ENCODE measurements at regions not wholly inside any gene's neighbourhood (a gene's known extent, or its start where the extent isn't known, plus 50 kb on each side); places are given as distances from the start of the nearest gene placed in this dataset.

DNA sequence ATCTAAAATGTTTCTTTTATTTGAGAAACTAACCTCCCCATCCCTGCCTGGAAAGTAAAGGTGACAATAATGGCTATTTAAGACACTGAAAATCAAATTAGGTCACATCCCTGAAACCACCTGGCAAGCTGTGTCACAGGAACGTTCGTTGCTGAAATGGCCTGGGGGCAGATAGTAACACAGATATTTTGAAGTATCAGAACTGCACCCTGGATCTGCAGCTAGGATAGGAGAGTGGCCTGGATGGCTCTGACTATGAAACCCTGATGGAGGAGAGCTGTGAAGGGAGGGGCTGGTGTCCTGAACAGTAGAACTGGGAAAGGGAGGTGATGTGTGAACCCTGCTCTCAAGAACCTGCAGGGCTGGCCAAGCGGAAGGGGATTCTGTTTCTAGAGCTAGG lies 648.3 kb upstream of the CFAP20DC start:
- H3K9me3 Mint-ChIP-seq = no peaks in the 10 kb centered on the region
- DNase-seq = no peak
- ATAC-seq (ENCODE audit: low read depth) = no peak
- no peaks in the 10 kb centered on the region for H3K36me3 Mint-ChIP-seq
- no peaks in the 10 kb centered on the region for H3K27me3 Mint-ChIP-seq
- POLR2A ChIA-PET = interaction anchor here (1.0 kb wide), 1 partner anchor 12 kb away, joined by 3 read pairs; no protein-coding TSS in a partner anchor
- H3K27ac Mint-ChIP-seq = no peak overlapping the region
- no peak overlapping the region for H3K4me3 Mint-ChIP-seq
- H3K4me1 Mint-ChIP-seq = no peaks in the 10 kb centered on the region

DNA sequence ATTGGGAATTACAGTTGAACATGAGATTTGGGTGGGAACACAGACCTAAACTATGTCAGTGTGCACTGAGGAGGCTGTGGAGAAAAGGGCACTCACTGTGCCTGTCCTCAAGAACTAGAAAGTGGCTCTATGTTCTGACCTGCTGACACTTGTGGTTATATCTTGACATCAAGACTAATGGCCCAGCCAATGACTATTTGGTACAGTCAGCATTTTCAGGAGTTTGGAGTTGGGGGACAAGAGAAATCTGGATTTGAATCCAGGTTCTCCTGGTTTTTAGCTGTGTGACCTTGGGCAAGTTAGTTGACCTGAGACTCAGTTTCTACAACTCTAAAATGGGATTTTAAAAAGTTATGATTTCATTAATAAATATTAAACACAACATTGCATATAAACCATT lies 647.0 kb upstream of the CFAP20DC start:
- peaks cover 7% of the 10 kb centered on the region for H3K4me1 Mint-ChIP-seq
- no peak overlapping the region for H3K27ac Mint-ChIP-seq
- H3K4me3 Mint-ChIP-seq = no peak overlapping the region
- ATAC-seq (ENCODE audit: low read depth) = no peak
- POLR2A ChIA-PET = no interaction called here
- H3K27me3 Mint-ChIP-seq = no peaks in the 10 kb centered on the region
- DNase-seq = no peak
- H3K9me3 Mint-ChIP-seq = peaks cover 5% of the 10 kb centered on the region
- H3K36me3 Mint-ChIP-seq = peaks cover 3% of the 10 kb centered on the region

DNA sequence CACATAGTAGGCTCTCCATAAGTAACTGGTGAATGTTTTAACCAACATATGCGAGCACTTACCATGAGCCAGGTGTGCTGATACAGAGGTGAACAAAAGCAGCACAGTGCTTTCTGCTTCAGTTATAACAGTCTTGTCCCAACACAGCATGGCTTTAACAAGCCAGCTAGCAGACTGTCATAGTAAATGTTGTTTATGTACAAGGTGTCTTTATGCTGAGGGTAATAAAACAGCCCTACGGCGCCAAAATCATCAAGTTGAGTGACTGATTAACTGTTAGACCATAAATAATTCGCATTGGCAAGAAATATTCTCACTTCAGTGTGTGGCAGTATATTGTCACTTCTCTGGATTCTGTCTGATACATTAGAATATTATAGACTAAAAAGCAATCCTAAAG lies 646.0 kb upstream of the CFAP20DC start:
- Mint-ChIP-seq H3K36me3 (peaks cover 3% of the 10 kb centered on the region), H3K4me1 (peaks cover 7% of the 10 kb centered on the region), H3K27ac (no peak overlapping the region), H3K27me3 (no peaks in the 10 kb centered on the region), H3K4me3 (no peak overlapping the region), H3K9me3 (peaks cover 6% of the 10 kb centered on the region)
- ATAC-seq (ENCODE audit: low read depth) (no peak), DNase-seq (no peak)
- POLR2A ChIA-PET = no interaction called here

DNA sequence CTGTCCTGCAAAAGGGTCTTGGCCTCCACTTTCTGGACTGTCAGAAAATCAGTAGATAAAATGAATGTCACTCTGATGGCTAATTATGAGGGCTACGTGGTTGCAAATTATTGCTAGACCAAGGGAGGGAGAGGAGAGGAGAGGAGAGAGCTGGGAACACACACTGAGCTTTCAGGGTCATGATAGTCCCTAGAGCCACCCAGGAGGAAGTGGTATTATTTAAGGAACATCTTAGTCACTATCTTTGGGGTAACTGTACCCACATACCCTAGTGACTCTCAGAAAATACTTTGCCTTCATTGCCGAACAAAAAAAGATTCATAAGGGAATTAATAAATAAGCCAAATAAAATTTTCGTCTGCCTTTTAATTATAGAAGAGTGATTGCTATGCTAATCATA lies 642.3 kb upstream of the CFAP20DC start:
- H3K9me3 Mint-ChIP-seq = peaks cover 7% of the 10 kb centered on the region
- no peak for ATAC-seq (ENCODE audit: low read depth)
- no peak for DNase-seq
- POLR2A ChIA-PET = no interaction called here
- no peak overlapping the region for H3K27ac Mint-ChIP-seq
- H3K36me3 Mint-ChIP-seq = peaks cover 3% of the 10 kb centered on the region
- no peaks in the 10 kb centered on the region for H3K27me3 Mint-ChIP-seq
- H3K4me3 Mint-ChIP-seq = no peak overlapping the region
- H3K4me1 Mint-ChIP-seq = peaks cover 11% of the 10 kb centered on the region

DNA sequence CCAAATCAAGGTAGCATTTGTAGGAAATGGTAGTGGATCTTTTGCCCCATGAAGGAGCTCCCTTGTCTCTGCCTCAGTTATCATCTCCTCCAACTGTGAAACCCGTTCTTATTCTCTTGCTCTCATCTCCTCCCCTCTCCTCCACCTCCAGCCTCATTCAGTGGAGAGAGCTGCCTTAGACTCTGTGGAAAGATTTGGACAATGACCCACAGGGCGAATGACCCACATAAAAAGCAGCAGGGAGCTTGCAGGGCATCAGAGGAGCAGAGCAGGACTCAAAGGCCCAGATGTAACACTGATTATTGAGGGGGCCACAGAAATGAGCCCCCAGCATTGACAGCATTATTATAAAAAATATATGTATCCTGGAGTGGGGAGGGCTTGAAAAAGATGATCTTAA lies 641.1 kb upstream of the CFAP20DC start:
- DNase-seq (no peak), ATAC-seq (ENCODE audit: low read depth) (no peak)
- Mint-ChIP-seq H3K36me3 (peaks cover 3% of the 10 kb centered on the region), H3K4me3 (no peak overlapping the region), H3K4me1 (peaks cover 11% of the 10 kb centered on the region), H3K9me3 (peaks cover 7% of the 10 kb centered on the region), H3K27ac (no peak overlapping the region), H3K27me3 (no peaks in the 10 kb centered on the region)
- POLR2A ChIA-PET = no interaction called here

DNA sequence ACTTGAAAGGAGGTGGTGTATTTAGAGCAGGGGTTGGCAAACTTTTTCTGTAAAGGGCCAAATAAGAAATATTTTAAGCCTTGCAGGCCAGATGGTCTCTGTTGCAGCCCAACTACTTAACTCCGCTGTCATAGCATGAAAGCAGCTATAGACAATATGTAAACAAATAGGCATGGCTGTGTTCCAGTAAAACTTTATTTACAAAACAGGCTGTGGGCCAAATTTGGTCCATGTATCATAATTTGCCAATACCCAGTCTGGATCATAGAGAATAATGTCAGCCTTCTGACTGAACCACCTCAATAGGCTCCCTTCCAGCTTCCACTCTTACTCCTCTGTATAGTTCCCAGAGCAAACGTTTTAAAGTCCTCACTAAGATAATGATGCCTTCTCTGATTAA lies 638.8 kb upstream of the CFAP20DC start:
- POLR2A ChIA-PET = no interaction called here
- no peak for DNase-seq
- H3K4me1 Mint-ChIP-seq = peaks cover 11% of the 10 kb centered on the region
- H3K27me3 Mint-ChIP-seq = no peaks in the 10 kb centered on the region
- H3K9me3 Mint-ChIP-seq = peaks cover 7% of the 10 kb centered on the region
- peaks cover 3% of the 10 kb centered on the region for H3K36me3 Mint-ChIP-seq
- no peak for ATAC-seq (ENCODE audit: low read depth)
- no peak overlapping the region for H3K4me3 Mint-ChIP-seq
- no peak overlapping the region for H3K27ac Mint-ChIP-seq

DNA sequence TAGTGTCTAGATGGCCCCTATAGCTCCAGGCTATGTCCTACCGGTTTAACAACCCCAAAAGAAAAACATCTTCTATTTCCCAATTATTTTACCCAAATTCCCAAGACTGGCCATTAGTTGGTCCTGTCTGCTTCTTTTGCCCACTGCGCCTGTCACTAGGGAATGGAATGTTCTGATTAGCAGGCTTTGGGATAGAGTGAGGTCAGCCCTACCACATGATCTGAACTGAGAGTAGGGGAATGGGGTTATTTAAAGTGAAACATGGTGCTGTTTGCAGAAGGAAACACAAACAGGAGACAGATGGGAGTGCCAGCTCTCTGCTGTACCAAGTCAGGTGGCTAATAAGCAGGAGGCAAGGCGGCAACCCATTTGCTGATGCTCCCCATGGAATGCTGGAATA lies 635.6 kb upstream of the CFAP20DC start:
- H3K4me1 Mint-ChIP-seq = peaks cover 3% of the 10 kb centered on the region
- no peak for DNase-seq
- H3K36me3 Mint-ChIP-seq = no peaks in the 10 kb centered on the region
- POLR2A ChIA-PET = no interaction called here
- no peak overlapping the region for H3K27ac Mint-ChIP-seq
- H3K9me3 Mint-ChIP-seq = no peaks in the 10 kb centered on the region
- H3K27me3 Mint-ChIP-seq = peaks cover 12% of the 10 kb centered on the region
- ATAC-seq (ENCODE audit: low read depth) = no peak
- no peak overlapping the region for H3K4me3 Mint-ChIP-seq

DNA sequence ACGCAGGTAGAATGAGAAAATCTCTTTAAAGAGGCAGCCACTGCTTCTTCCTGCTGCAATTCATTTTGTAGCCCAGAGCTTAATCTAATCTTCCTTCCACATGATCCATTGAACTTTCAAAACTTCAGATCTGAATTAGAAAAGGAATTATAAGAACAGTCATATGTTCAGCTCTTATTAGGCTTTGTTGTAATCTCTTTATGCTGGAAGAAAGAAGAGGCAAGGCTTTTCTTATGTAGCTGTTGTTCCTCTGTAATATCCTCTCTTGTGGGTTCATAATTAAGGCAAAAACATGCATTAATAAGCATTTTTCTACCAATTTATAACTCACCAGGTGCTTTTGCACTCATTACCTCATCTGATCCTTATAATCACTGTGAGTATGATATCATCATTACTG lies 634.9 kb upstream of the CFAP20DC start:
- no peak overlapping the region for H3K27ac Mint-ChIP-seq
- no peak overlapping the region for H3K4me3 Mint-ChIP-seq
- H3K36me3 Mint-ChIP-seq = no peaks in the 10 kb centered on the region
- DNase-seq (no peak), ATAC-seq (ENCODE audit: low read depth) (no peak)
- H3K9me3 Mint-ChIP-seq = no peaks in the 10 kb centered on the region
- H3K4me1 Mint-ChIP-seq = no peaks in the 10 kb centered on the region
- peaks cover 12% of the 10 kb centered on the region for H3K27me3 Mint-ChIP-seq
- POLR2A ChIA-PET = no interaction called here

DNA sequence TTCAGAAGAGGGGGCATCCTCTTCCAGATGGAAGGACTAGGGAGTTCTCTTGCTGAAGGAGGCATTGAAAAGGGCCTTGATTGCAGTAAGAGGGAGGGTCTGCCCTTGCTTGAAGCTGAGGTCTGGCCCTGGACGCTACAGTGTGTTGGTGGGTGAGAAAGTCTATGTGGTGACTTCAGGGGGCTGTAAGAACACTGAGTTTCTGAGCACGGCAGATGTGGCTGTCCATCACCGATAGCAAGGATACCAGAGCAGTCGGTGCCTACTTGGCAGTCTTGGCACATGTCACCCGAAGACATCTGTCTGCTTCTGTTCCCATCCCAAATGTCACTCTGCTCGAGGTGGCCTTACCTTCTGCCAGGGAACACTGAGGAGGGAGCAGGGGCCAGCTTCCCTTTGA lies 631.1 kb upstream of the CFAP20DC start:
- POLR2A ChIA-PET = no interaction called here
- ATAC-seq (ENCODE audit: low read depth) = no peak

DNA sequence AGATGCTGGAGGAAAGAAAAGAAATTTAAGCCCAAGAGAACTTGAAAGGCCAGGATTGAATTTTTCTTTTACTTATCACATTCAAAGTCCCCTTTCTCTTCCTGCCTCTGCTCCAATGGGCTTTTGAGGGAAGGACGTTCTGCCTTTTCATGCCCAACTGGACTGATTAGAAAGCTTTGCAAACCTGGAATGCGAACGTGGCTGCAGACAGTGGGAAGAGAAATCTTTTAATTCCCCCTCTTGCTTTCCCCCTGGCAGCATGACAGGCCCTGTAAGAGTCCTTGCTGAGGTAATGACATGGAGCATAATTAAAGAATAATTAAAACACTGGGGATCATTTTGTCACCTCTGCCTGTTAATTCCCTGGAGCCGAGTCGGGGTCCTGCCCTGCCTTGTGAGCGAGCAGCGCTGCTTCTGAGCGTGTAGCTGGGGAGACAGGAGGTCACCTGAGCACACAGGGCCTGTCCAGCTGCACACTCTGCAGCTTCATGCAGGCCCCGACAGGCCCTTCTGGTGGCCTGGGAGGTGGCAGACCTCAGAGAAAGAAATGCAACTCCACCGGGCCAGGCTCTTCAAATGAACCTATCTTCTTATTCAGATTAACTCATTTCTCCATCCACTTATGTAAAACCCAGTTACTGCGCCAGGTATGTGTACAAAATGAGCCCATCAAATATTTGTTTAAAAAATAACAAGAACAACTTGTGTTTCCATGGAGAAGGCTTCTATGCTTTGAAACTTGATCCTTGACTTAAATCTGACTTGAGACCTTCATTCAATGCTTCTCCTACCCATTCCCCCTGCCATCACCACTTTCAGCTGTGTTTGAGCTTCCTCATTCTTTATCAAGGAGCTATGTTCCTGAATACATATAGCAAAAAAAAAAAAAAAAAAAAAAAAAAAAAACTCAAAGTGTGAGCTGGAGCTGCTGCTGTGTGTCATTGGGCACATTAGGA lies 628.2 kb upstream of the CFAP20DC start:
- H3K27ac Mint-ChIP-seq = no peak overlapping the region
- H3K4me1 Mint-ChIP-seq = no peaks in the 10 kb centered on the region
- peaks cover 11% of the 10 kb centered on the region for H3K27me3 Mint-ChIP-seq
- no peaks in the 10 kb centered on the region for H3K36me3 Mint-ChIP-seq
- DNase-seq (no peak), ATAC-seq (ENCODE audit: low read depth) (no peak)
- no peak overlapping the region for H3K4me3 Mint-ChIP-seq
- POLR2A ChIA-PET = no interaction called here
- H3K9me3 Mint-ChIP-seq = no peaks in the 10 kb centered on the region

More for the DNA sequence above, 631.1 kb upstream of the CFAP20DC start:
- Mint-ChIP-seq H3K36me3 (no peaks in the 10 kb centered on the region), H3K27ac (no peak overlapping the region), H3K27me3 (peaks cover 12% of the 10 kb centered on the region), H3K4me1 (no peaks in the 10 kb centered on the region), H3K4me3 (no peak overlapping the region), H3K9me3 (no peaks in the 10 kb centered on the region)
- no peak for DNase-seq

DNA sequence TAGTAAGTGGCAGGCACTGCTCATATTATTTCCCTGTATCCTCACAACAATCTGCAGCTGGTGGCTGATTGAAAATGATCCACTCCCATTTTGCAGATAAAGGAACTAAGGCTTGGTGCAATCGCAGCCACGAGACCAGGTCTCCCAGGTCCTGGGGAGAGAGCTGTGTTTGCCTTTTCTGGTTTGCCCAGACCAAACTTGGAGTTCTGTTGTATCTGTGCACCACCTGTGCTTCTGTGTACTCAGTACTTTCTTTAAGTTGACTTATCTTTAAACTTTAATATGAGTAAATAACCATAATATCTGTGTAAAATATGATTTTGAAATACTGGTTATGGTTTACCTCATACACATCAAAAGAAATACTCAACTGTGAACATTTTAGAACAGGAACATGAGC lies 625.7 kb upstream of the CFAP20DC start:
- H3K4me3 Mint-ChIP-seq = no peak overlapping the region
- H3K36me3 Mint-ChIP-seq = no peaks in the 10 kb centered on the region
- H3K27ac Mint-ChIP-seq = no peak overlapping the region
- POLR2A ChIA-PET = no interaction called here
- H3K4me1 Mint-ChIP-seq = no peaks in the 10 kb centered on the region
- peaks cover 4% of the 10 kb centered on the region for H3K27me3 Mint-ChIP-seq
- ATAC-seq (ENCODE audit: low read depth) (no peak), DNase-seq (no peak)
- no peaks in the 10 kb centered on the region for H3K9me3 Mint-ChIP-seq

DNA sequence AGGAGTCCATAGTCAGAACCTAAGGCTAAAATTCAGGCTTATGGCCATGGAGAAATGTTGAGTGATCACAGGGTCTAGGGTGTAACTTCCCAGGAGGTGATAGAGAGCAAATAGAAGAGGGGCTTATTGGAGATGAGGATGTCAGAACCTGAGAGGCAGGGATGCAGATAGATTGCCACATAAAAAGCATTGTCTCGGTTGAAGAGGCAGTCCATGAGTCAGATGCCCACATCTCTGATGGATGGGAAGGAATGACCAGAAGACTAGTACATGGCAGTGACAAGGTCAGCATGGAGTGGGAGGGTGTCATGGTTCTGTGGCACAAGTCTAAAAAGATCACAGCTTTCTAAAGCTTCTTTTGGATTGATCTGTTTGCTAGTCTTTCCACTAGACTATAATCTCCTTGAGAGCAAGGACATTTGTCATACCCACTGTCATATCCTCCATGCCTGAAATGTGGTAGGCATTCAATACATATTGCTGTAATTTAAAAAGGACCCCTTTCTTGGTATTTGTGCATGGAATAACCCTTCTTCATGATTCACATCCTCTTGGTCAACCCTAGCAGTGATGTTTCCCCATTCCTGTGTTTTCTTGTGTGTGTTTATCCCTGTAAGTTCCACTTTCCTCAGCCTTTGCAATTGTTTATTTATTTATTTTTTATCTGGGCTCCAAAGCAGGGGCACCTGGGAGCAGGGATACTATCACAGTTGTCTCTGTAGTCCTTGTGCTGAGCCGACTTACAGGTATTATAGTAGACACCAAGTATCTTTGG lies 613.4 kb upstream of the CFAP20DC start:
- no peak for ATAC-seq (ENCODE audit: low read depth)
- H3K27me3 Mint-ChIP-seq = peaks cover 4% of the 10 kb centered on the region
- peak overlapping the region; percentile 37 for H3K27ac Mint-ChIP-seq
- H3K4me3 Mint-ChIP-seq = no peak overlapping the region
- no peaks in the 10 kb centered on the region for H3K36me3 Mint-ChIP-seq
- no peak for DNase-seq
- H3K9me3 Mint-ChIP-seq = peaks cover 3% of the 10 kb centered on the region
- POLR2A ChIA-PET = no interaction called here
- no peaks in the 10 kb centered on the region for H3K4me1 Mint-ChIP-seq

DNA sequence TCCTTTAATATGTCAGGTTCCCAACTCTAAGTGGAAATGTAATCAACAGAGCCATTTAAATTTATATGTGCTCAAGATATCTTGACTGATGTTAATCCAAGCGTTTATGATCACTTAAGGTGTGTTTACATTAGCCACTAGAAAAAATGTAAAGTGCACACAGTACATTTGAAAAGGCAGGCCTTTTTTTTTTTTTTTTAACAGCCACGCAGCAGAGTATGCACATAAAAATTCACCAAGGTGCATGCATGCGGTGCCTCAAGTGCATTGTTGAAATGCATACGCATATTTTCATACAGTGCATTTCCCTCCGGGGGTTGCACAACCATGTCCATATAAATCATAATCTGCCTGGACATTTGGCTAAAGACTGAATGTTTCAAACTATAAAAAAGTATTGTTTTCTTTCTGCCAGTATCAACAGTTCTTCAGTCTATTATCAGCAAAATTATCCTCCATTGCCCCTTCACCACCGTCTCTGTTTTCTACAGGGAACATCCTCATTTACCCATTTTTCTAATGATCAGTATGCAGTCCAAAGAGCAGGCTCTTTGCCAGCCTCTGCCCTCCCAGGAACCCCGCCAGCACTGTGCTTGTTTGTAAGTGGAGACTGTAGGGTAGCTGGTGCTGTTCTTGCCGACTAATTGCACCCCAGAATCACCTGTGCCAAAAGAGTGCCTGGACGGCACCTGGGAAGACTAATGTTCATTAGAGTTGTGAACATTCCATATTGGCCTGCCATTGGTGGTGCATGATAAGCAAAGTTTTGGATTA lies 611.2 kb upstream of the CFAP20DC start:
- no peak for ATAC-seq (ENCODE audit: low read depth)
- Mint-ChIP-seq H3K27me3 (peaks cover 6% of the 10 kb centered on the region), H3K36me3 (no peaks in the 10 kb centered on the region), H3K27ac (peak overlapping the region; percentile 64), H3K9me3 (peaks cover 3% of the 10 kb centered on the region), H3K4me3 (no peak overlapping the region), H3K4me1 (no peaks in the 10 kb centered on the region)
- POLR2A ChIA-PET = no interaction called here
- DNase-seq = no peak
